Upper lobe of right lung (tissue), 1 donor: ENCODE measurements at regions not wholly inside any gene's neighbourhood (a gene's known extent, or its start where the extent isn't known, plus 50 kb on each side); places are given as distances from the start of the nearest gene placed in this dataset.

ENCODE experiments used
- ATAC-seq: fragments of 200-7000 bp; cut with Tn5 transposase; one replicate; pipeline ENCODE4 v1.9.1; 2020; ENCODE audit warnings: mild to moderate bottlenecking, moderate library complexity
- DNase-seq: peaks from one replicate; pipeline ENCODE4 v3.0.0-alpha.2; 2020
- H3K27ac ChIP-seq: fragments of 200-600 bp; one replicate; pipeline ENCODE4 v1.8.0; 2022
- H3K27me3 ChIP-seq: fragments of 200-600 bp; one replicate; pipeline ENCODE4 v1.8.0; 2022; ENCODE audit warnings: mild to moderate bottlenecking
- H3K36me3 ChIP-seq: fragments of 200-600 bp; one replicate; pipeline ENCODE4 v1.8.0; 2022
- H3K4me1 ChIP-seq: fragments of 200-600 bp; one replicate; pipeline ENCODE4 v1.8.0; 2022
- H3K4me3 ChIP-seq: fragments of 200-600 bp; one replicate; pipeline ENCODE4 v1.8.0; 2022; ENCODE audit warnings: mild to moderate bottlenecking
- H3K9me3 ChIP-seq: fragments of 200-600 bp; one replicate; pipeline ENCODE4 v1.8.0; 2022
- intact Hi-C: fragments of 100-400 bp; cut with DNase I; formaldehyde crosslinking; loops from one replicate; pipeline ENCODE4 v1.11.0; 2022
- TF ChIP-seq, protein P1 (sequence below): fragments of 200-600 bp; IDR thresholded peaks from one replicate; pipeline ENCODE4 v1.8.0; 2022; ENCODE audit warnings: antibody characterized with exemption
- donor health status: DM: no; HTN: yes; CAD: no; lungs with severe emphysema.

DNA sequence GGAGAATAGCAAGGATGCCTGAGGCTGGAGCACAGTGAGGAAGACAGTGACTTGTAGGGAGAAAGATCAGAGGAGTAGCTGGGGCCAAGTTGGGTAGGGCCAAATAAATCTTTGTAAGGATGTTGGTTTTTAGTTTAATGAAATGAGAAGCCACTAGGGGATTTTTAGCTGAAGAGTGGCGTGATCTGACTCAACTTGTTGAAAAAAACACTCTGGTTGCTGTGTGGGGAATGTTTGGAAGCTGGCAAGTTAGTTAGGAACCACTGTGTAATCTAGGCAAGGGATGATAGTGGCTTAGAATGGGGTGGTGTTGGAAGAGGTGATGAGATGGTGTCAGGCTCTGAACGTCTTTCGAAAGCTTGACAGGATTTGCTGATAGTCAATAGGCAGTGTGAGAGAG is 176.1 kb upstream of the HDDC2 start:
- intact Hi-C loops, result no loop called here
- TF ChIP-seq, protein P1, sequence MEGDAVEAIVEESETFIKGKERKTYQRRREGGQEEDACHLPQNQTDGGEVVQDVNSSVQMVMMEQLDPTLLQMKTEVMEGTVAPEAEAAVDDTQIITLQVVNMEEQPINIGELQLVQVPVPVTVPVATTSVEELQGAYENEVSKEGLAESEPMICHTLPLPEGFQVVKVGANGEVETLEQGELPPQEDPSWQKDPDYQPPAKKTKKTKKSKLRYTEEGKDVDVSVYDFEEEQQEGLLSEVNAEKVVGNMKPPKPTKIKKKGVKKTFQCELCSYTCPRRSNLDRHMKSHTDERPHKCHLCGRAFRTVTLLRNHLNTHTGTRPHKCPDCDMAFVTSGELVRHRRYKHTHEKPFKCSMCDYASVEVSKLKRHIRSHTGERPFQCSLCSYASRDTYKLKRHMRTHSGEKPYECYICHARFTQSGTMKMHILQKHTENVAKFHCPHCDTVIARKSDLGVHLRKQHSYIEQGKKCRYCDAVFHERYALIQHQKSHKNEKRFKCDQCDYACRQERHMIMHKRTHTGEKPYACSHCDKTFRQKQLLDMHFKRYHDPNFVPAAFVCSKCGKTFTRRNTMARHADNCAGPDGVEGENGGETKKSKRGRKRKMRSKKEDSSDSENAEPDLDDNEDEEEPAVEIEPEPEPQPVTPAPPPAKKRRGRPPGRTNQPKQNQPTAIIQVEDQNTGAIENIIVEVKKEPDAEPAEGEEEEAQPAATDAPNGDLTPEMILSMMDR, result no peak
- Histone ChIP-seq H3K36me3 (no peaks in the 10 kb centered on the region), H3K4me3 (no peak overlapping the region), H3K27me3 (no peaks in the 10 kb centered on the region), H3K9me3 (no peaks in the 10 kb centered on the region), H3K27ac (no peak overlapping the region), H3K4me1 (no peaks in the 10 kb centered on the region)
- DNase-seq (no peak), ATAC-seq (no peak)

DNA sequence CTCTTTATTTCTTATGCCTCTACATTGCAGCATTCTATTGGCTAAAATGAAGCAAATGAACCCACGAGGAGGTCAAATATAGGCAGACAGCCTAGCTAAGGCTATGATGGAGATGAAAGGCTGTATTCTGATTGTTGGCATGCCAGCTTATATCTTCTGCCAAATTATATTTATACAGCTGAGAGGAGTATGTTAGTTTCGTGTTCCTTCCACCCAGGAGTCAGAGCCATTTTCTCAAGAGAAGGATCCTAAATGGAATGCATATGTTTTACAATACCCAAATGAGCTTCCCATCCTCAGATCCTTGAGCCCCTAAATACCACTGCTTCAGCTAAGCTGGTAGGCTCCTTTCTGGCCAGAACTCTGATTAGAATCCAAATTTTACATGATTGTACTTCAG is 178.4 kb upstream of the HDDC2 start:
- ATAC-seq, result no peak

DNA sequence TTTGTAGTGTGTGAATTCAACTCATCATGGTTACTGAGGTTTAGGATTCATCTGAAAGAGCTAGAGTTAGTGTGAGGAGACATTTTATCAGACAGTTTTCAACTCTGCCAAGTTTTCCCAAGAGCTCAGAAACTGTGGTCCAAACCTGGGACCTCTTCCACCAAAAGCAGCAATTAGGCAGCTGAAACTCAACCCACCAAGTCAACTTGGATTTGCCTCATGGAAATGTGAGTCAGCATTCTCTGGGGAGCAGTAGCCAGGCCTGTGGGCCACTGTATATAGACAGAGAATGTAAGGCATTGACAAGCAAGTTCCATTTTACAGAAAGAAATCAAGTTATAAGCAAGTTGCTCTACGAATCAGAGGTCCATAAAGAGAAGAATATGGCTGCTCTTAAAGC is 178.8 kb upstream of the HDDC2 start:
- H3K27ac ChIP-seq, result no peak overlapping the region
- intact Hi-C loops, result no loop called here
- no peaks in the 10 kb centered on the region for H3K4me1 ChIP-seq
- H3K27me3 ChIP-seq, result no peaks in the 10 kb centered on the region
- no peaks in the 10 kb centered on the region for H3K9me3 ChIP-seq
- TF ChIP-seq, protein P1, result no peak
- no peak overlapping the region for H3K4me3 ChIP-seq
- ATAC-seq (no peak), DNase-seq (no peak)
- no peaks in the 10 kb centered on the region for H3K36me3 ChIP-seq

More for the DNA sequence above, 178.4 kb upstream of the HDDC2 start:
- intact Hi-C loops, result no loop called here
- Histone ChIP-seq H3K4me1 (no peaks in the 10 kb centered on the region), H3K36me3 (no peaks in the 10 kb centered on the region), H3K27ac (no peak overlapping the region), H3K27me3 (no peaks in the 10 kb centered on the region), H3K4me3 (no peak overlapping the region), H3K9me3 (no peaks in the 10 kb centered on the region)
- DNase-seq, result no peak
- TF ChIP-seq, protein P1, result no peak

DNA sequence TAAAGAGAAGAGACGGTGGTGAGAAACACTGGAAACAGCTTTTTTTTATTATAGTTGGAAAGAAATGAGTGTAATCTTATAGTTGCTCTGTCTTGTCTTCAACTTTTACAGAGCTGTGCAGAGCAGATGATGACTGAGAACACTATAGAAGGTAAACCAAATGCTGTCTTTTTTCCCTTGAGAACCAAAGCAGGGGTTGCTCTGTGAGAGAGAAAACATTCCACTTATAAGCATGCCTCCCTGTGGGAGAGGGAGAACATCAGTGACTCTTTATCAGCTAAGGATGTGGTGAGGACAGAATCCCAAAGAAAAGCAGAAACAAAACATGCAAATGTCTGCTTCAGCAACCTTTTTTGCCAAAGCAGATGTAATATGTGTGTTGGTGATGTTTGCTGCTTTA is 179.3 kb upstream of the HDDC2 start:
- no peak overlapping the region for H3K4me3 ChIP-seq
- no peaks in the 10 kb centered on the region for H3K27me3 ChIP-seq
- intact Hi-C loops, result no loop called here
- H3K4me1 ChIP-seq, result no peaks in the 10 kb centered on the region
- H3K36me3 ChIP-seq, result no peaks in the 10 kb centered on the region
- DNase-seq (no peak), ATAC-seq (no peak)
- H3K27ac ChIP-seq, result no peak overlapping the region
- no peaks in the 10 kb centered on the region for H3K9me3 ChIP-seq
- TF ChIP-seq, protein P1, result no peak

DNA sequence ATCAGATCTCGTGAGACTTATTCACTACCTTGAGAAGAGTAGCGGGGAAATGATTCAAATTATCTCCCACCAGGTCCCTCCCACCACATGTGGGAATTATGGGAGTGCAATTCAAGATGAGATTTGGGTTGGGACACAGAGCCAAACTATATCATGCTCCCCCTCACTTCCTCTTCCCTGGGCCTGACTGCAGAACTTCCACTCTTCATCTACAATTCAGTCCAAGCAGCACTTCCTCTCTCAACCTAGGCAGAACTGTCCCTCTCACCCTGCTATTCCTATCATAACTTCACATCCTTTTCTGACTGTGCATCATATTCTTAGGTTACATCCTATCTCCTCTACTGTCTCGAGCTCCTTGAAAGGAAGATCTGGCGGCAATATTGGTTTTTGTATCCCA is 184.0 kb upstream of the HDDC2 start:
- Histone ChIP-seq H3K9me3 (no peaks in the 10 kb centered on the region), H3K36me3 (no peaks in the 10 kb centered on the region), H3K4me1 (no peaks in the 10 kb centered on the region), H3K27me3 (no peaks in the 10 kb centered on the region), H3K4me3 (no peak overlapping the region), H3K27ac (no peak overlapping the region)
- TF ChIP-seq, protein P1, result no peak
- intact Hi-C loops, result no loop called here
- ATAC-seq, result no peak
- DNase-seq, result no peak

DNA sequence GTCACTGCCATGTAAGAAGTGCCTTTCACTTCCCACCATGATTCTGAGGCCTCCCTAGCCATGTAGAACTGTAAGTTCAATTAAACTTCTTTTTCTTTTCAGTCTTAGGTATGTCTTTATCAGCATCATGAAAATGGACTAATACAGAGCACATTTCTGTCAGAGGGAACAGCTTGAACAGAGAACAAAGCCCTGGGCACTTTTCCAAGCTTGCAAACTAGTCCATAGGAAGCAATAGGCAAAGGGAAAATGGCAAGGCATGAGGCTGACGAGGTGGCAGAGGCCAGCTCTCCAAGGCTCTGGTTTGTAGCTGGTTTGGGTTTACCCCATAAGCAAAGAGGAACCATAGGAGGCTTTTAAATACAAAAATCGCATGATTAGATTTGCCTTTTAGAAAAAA is 185.1 kb upstream of the HDDC2 start:
- TF ChIP-seq, protein P1, result no peak
- no peak for DNase-seq
- Histone ChIP-seq H3K9me3 (no peaks in the 10 kb centered on the region), H3K27me3 (no peaks in the 10 kb centered on the region), H3K4me3 (no peak overlapping the region), H3K36me3 (no peaks in the 10 kb centered on the region), H3K27ac (no peak overlapping the region), H3K4me1 (no peaks in the 10 kb centered on the region)
- intact Hi-C loops, result no loop called here
- no peak for ATAC-seq
